C4-2B (cell line): ENCODE measurements at regions not wholly inside any gene's neighbourhood (a gene's known extent, or its start where the extent isn't known, plus 50 kb on each side); places are given as distances from the start of the nearest gene placed in this dataset.

Source experiments
- H3K27ac ChIP-seq: fragments of 450-650 bp; 2 replicates; pipeline ENCODE4 v1.5.1; 2017
- ZFX ChIP-seq: fragments of 450-650 bp; IDR thresholded peaks from 2 replicates; pipeline ENCODE4 v1.6.1; 2017
- TF ChIP-seq, protein P1 (sequence below): fragments of 450-650 bp; conservative IDR thresholded peaks from 2 replicates; pipeline ENCODE4 v1.5.1; 2017; ENCODE audit warnings: mild to moderate bottlenecking

DNA sequence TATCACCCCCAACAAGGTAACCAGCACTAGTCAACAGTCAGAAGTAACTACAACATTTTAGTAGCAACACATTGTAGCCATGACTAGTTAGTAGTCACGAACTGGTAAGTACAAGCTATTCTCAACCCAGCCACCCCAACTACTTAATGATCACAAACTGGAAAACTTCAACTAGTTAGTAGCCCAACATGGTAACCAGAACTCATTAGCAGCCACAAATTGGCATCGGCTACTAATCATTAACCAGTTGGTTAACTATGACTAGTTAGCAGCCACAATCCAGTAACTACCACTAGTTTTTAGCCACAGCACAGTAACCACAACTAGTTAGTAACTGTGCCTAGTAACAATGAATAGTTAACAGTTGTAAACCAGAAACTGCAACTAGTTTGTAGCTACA is 385.1 kb upstream of the CXorf51B start:
- H3K27ac ChIP-seq: no peak overlapping the region
- TF ChIP-seq, protein P1, sequence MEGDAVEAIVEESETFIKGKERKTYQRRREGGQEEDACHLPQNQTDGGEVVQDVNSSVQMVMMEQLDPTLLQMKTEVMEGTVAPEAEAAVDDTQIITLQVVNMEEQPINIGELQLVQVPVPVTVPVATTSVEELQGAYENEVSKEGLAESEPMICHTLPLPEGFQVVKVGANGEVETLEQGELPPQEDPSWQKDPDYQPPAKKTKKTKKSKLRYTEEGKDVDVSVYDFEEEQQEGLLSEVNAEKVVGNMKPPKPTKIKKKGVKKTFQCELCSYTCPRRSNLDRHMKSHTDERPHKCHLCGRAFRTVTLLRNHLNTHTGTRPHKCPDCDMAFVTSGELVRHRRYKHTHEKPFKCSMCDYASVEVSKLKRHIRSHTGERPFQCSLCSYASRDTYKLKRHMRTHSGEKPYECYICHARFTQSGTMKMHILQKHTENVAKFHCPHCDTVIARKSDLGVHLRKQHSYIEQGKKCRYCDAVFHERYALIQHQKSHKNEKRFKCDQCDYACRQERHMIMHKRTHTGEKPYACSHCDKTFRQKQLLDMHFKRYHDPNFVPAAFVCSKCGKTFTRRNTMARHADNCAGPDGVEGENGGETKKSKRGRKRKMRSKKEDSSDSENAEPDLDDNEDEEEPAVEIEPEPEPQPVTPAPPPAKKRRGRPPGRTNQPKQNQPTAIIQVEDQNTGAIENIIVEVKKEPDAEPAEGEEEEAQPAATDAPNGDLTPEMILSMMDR: no peak
- no peak for TF ChIP-seq ZFX

DNA sequence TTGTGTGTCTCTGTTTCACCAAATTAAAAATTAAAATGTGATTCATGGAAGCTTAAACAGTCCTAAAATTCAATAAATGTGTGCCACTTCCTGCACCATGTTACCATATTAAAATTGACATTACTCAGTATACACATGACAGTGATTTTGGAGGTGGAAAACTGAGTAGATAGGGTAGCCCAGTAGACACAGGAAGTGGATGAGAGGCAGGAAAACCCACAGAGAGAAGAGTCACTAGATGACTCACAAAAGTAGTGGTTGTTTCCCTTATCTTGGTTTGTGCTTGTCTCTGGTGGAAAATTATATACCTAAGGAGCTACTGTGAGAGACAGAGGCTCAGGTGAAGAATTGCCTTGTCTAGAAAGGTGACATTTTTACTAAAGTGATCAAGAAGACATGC is 375.8 kb upstream of the CXorf51B start:
- TF ChIP-seq ZFX: no peak
- TF ChIP-seq, protein P1: no peak
- H3K27ac ChIP-seq: no peak overlapping the region

DNA sequence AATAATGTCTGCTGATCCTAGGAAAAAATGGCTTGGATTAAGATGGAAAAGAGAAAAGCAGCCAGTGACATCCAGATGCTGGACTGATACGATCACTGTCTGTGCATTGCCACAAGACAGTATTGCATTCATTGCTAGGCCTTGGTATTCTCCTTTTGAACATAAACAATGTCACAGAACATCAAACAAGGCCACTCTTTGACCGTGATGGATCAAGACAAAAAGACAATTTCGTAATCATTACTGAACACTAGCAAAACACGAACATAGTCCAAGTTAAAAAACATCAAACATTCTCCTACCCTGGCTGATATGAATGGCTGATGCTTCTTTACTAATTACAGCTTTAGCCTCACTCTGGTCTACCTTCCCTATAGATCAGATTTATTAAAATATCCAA is 374.1 kb upstream of the CXorf51B start:
- TF ChIP-seq, protein P1: no peak
- no peak for TF ChIP-seq ZFX

DNA sequence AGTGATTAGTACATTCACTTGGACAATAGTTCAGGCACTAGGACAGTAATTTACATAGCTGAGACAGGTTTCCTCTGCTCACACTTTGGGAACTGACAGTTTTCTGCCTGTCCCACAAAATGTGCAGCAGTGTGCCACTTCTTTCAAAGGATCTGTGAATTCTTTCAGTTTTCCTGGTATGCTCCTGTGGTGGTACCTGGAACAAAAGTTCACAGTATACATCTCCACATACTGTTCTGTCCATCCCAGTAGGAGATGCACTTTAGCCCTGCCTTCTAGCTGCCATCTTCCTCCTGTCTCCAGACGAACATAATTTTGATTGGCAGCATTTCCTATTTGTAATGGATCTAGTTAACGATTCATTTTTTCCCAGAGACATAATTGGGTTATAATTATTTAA is 360.8 kb upstream of the CXorf51B start:
- TF ChIP-seq ZFX: no peak
- TF ChIP-seq, protein P1: no peak
- H3K27ac ChIP-seq: no peak overlapping the region

More for the DNA sequence above, 374.1 kb upstream of the CXorf51B start:
- H3K27ac ChIP-seq: no peak overlapping the region

DNA sequence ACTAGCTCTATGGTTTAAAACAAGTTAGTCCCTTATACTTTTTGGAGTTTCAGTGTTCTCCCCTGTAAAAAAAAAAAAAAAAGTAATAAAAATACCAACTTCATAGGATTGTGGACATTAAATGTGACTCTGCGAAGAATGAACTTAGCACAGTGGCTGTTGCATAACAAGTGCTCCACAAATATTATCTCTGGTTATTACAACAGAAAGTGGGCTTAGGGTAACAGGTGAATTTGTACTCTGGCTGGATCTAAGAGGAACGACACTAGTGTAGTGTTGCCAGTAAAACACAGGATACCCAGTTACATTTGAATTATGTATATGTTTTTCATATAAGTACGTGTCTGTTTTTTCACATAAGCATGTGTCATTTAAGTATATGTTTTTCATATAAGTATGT is 360.3 kb upstream of the CXorf51B start:
- TF ChIP-seq, protein P1: no peak
- no peak for TF ChIP-seq ZFX
- H3K27ac ChIP-seq: no peak overlapping the region

DNA sequence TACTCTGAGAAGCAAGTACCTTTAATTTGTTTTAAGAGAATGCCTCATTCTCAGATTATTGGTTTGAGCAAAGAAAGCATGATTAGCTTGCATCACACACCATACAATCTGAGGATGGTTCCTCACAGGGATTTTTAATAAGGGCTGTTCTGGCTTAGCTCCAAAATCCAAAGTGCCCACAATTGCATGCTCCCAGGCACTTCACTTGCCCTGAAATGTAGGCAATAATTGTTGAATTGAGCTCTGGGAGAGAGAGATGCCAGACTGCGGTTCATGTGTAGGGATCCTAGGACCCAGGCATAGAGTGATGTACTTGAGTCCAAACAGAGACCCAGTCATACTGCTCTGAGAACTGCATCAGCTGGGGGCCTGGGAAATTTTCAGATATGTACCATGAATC is 358.4 kb upstream of the CXorf51B start:
- TF ChIP-seq, protein P1: no peak
- no peak for TF ChIP-seq ZFX
- H3K27ac ChIP-seq: no peak overlapping the region

DNA sequence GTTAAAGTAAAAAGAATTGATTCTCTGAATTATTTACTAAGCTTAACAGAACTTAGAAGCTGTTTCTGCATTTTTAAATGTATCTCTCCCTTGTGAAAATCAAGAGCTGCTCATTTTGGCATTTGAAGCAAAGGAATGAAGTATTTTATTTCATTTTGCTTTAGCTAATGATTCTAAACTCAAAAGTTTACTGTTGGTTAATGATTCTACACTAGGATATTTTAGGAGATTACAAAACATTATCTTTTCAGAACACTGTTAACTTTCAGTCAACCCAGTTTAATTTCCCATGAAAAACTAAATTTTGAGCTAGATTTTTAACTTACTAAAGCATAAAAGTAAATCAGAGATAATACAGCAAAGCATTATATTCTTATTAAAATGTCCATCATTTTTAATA is 355.2 kb upstream of the CXorf51B start:
- H3K27ac ChIP-seq: no peak overlapping the region
- no peak for TF ChIP-seq ZFX
- TF ChIP-seq, protein P1: no peak
